Cerebellar nuclear complex (tissue), 1 donor: ENCODE measurements at regions not wholly inside any gene's neighbourhood (a gene's known extent, or its start where the extent isn't known, plus 50 kb on each side); places are given as distances from the start of the nearest gene placed in this dataset.
"Not testable (repeated sequence)": the region's sequence is repeated elsewhere in the genome, so short reads cannot be mapped to it uniquely, and the experiment has no call there.

Experiments used
- DNase-seq, 2 experiments: peaks; one replicate each; lab custom pipeline; 2025; lab: John Stamatoyannopoulos, UW

- DNase-seq, result no peak
These were observed 164.2 kb downstream of the C9orf50 start for GRCh38 chr9:129456549-129457324.

- no peak for DNase-seq
These were observed 165.5 kb downstream of the C9orf50 start for GRCh38 chr9:129455151-129455995.

GRCh38 chr9:129454467-129455067 is 166.3 kb downstream of the C9orf50 start:
- DNase-seq, result no peak

DNA sequence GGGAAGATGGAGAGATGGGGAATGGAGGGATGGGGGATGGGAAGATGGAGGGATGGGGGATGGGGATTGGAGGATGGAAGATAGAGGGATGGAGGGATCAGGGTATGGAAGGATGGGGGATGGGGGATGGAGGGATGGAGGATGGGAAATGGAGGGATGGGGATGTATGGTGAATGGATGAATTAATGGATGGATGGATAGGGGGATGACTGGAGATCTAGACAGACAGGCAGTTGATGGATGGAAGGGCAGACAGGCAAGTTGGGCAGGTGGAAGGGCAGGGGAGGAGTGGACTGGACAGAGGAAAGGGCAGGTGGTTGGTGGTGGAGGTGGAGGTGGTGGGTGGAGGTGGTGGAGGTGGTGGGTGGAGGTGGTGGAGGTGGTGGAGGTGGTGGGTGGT is 167.2 kb downstream of the C9orf50 start:
- no peak for DNase-seq

DNA sequence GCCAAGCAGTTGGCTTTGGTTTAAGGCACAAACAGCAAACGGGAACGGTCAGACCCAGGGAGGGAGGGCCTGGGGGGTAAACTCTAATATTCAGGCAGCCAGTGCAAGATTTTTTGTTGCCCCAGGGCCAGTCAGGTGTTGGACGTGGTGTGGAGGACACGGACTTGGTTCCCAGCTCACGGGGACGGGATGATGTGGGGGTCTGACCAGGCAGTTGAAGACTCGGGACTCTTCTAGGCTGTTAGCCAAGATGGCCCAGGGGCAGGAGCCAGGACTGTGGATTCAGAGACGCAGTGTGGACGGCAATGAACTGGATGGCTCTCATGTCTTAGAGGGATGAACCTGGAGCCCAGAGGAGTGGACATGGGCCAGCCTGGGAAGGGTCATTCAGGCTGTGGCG is 169.2 kb downstream of the C9orf50 start:
- no peak for DNase-seq

DNA sequence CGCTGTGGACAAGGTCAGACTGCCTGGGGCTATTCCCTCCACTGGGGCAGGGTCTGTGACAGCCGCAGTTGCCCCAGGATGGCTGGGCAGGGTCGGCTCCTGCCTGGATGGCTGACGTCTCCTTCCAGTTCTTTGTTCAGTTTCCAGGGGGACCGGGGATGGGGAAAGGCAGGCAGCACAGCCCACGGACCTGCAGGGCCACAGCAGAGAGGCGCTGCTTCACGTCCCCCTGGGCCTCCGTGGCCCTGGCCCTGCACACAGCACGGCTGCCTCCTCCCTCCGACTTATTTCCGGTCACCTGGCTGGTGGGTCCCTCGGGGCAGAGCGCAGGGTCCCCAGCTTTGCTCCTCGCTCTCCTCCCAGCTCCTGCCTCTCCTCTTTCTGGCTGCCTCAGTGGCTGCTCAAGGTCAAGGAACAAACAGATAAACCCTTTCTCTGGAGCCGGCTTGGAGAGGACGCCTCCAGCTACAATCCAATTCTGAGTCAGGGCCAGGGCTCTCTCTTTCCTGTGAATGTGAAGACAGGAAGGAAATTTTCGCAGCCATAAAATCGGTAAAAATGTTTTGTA is 169.7 kb downstream of the C9orf50 start:
- no peak for DNase-seq

- no peak for DNase-seq
These were observed 171.8 kb downstream of the C9orf50 start for GRCh38 chr9:129449066-129449465.

DNA sequence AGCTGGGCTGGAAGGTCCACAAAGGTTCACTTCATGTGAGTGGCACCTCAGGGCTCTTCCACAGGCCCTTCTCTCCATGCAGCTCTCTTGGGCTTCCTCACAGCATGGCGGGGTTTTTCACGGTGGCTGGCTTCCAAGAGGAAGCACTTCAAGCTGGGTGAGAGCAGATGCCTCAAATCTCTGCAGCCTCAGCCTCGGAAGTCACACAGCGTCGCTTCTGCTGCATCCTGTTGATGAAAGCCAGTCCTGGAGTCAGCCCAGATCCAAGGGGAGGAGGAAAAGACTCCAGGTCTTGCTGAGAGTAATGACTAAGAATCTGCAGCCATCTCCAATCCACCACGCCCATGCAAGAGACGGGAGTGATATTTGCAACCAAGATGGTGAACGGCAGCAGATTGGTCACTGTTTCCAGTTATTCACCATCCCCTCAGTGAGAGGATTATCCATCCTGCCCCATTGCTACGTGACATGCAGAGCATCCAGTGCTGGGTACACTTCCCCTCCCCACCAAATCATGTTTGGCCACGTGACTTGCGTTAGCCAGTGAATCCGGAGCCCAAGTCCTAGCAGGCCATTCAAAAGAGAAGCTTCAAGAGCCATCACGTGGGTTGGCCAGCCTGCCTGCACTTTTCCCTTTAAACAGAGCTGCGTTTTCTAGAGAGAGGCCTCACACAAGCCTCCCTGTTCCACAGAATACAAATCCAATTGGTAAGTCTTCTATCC is 173.9 kb downstream of the C9orf50 start:
- DNase-seq, result no peak

GRCh38 chr9:129445794-129446306 is 175.1 kb downstream of the C9orf50 start:
- no peak for DNase-seq

DNA sequence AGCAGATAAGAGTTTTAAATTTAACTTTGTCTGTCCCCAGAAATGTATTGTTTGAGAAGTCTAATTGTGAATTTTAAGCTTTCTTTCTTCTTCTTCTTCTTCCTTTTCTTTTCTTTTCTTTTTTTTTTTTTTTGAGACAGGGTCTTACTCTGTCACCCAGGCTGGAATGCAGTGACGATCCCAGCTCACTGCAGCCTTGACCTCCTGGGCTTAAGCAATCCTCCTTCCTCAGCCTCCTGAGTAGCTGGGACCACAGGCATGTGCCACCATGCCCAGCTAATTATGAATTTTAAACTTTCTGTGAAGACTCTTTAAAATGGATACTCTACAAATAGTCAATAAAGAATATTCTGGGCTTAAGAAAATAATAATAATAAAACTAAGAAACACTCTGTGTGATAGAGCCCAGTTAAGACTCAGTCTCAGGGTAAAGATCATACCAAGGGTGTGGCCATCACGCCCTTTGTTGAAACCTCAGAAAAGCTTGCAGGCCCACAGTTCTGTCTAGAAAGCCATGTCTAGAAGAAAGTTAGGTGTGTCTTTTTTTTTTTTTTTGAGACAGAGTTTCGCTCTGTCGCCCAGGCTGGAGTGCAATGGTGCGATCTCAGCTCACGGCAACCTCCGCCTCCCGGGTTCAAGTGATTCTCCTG is 177.3 kb downstream of the C9orf50 start:
- not testable (repeated sequence) for DNase-seq

DNA sequence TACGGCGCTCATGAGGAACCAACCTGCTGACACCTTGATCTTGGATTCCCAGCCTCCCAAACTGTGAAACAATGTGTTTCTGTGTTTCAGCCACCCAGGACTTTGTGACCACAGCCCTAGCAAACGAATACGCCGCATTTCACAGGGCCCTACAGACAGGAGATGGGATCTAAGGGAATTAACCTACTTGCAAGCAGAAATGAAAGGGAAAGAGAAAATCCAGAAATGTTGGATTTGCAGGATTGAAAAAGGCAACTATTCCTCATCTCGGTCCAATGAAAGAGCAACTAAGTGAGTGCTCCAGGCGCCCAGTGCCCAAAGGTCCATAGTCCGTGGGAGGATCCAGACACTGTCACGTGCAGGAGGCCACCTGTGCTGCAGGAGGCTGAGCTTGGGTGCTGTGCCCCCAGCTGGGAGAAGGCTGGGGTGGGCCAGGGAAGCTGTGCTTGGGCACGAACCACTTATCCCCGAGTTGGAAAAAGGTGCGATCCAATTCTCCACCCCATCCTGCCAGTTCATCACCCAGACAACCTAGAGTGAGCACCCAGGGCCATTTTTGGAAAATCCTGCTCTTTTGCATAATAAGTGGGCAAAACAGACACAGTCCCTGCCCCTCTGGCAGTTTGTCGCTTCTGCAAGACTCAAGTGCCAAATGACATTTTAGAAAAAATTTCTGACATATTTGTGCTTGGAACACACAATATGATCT is 177.9 kb downstream of the C9orf50 start:
- DNase-seq, result no peak

GRCh38 chr9:129441852-129442251 is 179.0 kb downstream of the C9orf50 start:
- DNase-seq, result no peak

- no peak for DNase-seq
These were observed 180.3 kb downstream of the C9orf50 start for GRCh38 chr9:129440435-129441186.

- DNase-seq, result no peak
These were observed 181.7 kb downstream of the C9orf50 start for GRCh38 chr9:129439242-129439641.

DNA sequence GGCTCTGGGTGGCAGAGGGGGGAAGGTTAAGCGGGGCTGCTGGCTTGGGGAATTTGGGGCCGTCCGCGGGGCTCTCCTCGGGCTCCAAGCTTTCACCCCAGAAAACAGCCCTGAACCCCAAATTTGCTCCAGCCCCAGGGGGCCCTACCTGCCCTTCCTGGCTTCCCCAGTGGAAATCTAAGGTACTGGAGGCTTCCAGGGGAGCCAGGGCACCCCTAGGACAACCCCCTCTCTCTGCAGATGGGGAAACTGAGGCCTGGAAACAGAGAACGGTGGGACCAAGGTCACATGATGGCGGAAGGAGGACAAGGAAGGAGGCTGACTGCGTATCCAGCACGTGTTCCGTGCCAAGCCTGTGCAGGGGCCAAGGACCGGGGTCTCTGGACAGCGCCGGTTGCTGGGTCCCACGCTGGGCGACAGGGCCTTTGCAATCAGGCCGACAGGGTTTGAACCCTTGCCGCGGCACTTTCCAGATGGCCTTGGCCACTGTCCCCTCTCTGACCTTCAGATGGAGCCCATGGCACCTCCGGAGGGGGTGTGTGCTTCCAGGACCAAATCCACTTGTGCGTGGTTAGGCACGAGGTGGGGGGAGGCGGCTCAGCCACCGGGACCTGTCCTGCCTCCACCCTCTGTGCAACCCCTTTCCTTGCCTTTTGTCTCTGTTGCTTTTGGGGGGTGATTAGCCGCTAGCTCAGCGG is 183.1 kb downstream of the C9orf50 start:
- DNase-seq, result no peak

DNA sequence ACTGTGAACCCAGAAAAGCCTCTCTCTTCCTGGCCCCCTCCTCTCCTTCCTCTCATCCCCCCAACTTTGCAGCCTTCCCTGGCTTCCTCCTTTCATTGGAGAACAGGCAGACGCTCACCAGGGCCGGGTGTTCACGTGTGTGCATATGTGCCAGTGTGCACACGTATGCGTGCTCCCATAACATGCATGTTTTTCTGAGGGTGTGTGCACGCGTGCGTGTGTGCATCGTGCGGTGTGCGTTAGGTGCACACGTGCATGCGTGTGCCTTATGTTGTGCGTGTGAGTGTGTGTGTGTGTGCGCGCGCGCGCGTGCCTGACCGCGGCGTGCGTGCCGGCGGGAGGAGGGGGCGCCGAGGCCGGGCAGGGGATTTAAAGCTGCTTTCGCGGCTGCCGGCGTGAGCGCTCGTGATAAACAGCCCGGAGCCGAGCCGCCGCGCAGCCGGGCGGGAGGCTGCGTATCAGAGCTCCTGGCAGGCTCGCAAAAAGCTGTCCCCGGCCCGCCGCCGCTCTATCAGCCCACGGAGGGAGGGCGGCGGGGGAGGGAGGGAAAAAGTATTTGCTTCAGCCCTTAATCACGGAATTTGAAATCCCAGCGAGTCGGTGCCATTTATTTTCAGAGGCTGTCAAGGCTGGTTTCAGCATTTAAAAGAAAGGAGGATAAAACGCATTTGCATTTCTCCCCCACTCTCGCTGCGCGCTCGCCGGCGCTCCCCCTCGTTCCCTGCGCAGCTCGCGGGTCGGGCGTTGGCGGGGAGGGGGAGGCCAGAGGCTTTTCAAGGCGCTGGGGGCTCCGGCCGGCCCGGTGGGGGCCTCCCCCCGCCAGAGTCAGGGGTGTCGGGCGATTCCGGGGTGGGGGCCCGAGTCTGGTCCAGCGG is 183.9 kb downstream of the C9orf50 start:
- no peak for DNase-seq

DNA sequence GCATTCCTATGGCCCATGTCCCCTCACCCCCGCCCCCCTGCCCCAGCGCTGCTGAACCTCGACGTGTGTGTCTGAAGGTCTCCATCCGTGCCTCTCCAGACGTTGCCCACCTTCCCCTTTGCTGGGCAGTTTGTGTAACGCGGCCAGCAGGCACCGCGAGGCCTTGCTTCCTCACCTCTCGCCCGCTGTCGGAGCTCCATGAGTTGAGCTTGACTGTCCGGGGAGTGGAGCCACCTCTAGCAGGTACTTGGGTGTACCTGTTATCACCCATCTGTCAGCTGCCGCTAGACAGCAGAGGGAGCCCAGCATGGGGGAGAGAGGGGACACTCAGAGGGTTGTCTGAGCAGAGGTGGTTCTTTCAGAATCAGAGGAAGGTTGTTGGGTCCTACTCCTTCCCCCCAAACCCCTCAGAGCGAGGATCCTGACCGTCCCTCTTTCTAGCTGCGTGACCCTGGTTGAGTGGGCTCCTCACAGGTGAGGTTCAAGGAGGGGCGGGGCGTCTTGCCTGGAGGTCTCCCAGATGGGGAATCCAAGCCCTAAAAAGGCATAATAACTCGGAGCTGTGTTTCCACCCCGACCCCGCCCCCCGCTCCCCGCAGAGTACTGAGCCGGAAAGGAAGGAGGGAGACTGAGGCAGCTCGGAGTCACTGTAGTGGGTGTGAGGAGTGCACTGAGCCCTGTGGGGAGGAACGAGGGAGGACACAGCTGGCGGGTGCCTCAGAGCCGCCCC is 184.7 kb downstream of the C9orf50 start:
- no peak for DNase-seq
